MM.1S (cell line): ENCODE measurements at regions not wholly inside any gene's neighbourhood (a gene's known extent, or its start where the extent isn't known, plus 50 kb on each side); places are given as distances from the start of the nearest gene placed in this dataset.

ENCODE experiments used
- EZH2 ChIP-seq: fragments of 300-600 bp; sonication (generic); optimal IDR thresholded peaks from 2 replicates; pipeline ENCODE3; 2017; ENCODE audit warnings: low read depth, mild to moderate bottlenecking, antibody characterized with exemption, low read length, mixed read lengths
- EZH2phosphoT487 ChIP-seq: fragments of 300-600 bp; sonication (generic); IDR thresholded peaks from 2 replicates; pipeline ENCODE4 v1.6.1; 2018; ENCODE audit warnings: antibody characterized with exemption, low read length
- TF ChIP-seq, protein P1 (sequence below): fragments of 300-600 bp; sonication (generic); IDR thresholded peaks from 2 replicates; pipeline ENCODE4 v1.5.1; 2016; ENCODE audit warnings: antibody characterized with exemption, low read length, mixed read lengths

DNA sequence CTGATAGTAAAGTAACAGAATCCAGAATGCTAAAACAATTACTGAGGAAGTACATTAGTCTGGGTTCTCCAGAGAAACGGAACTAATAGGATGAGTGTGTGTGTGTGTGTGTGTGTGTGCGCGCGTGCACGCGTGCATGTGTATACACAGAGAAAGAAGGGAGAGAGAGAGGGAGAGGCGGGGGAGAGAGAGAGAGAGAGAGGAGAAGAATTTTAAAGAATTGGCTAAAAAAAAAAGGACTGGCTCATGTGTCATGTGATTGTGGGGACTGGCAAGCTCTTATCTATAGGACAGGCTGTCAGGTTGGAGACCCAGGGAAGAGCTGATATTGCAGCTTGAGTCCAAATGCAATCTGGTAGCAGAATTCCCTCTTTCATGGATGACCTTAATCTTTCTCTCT lies 976.2 kb upstream of the CDH2 start:
- TF ChIP-seq, protein P1, sequence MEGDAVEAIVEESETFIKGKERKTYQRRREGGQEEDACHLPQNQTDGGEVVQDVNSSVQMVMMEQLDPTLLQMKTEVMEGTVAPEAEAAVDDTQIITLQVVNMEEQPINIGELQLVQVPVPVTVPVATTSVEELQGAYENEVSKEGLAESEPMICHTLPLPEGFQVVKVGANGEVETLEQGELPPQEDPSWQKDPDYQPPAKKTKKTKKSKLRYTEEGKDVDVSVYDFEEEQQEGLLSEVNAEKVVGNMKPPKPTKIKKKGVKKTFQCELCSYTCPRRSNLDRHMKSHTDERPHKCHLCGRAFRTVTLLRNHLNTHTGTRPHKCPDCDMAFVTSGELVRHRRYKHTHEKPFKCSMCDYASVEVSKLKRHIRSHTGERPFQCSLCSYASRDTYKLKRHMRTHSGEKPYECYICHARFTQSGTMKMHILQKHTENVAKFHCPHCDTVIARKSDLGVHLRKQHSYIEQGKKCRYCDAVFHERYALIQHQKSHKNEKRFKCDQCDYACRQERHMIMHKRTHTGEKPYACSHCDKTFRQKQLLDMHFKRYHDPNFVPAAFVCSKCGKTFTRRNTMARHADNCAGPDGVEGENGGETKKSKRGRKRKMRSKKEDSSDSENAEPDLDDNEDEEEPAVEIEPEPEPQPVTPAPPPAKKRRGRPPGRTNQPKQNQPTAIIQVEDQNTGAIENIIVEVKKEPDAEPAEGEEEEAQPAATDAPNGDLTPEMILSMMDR: no peak
- TF ChIP-seq EZH2 (no peak), EZH2phosphoT487 (no peak)
